ENCODE measurements at regions not wholly inside any gene's neighbourhood (a gene's known extent, or its start where the extent isn't known, plus 50 kb on each side); places are given as distances from the start of the nearest gene placed in this dataset.

- no peak overlapping the region for H3K4me3 ChIP-seq
- intact Hi-C loops (cut with DNase I; ENCODE audit: low total_unique reads), result no loop called here
- no peak for DNase-seq
- H3K36me3 ChIP-seq, result no peaks in the 10 kb centered on the region
- in situ Hi-C loops (cut with MboI; ENCODE audit: low pct_ligation_motif_present in 1 of 4, low pct_unique_long_range_greater_than_20kb in 1 of 4, low sequenced_read_pairs in 3 of 4), result no loop called here
- no peaks in the 10 kb centered on the region for H3K9me3 ChIP-seq
- H3K4me1 ChIP-seq, result no peaks in the 10 kb centered on the region
- no peak overlapping the region for H3K27ac ChIP-seq
- H3K27me3 ChIP-seq, result no peaks in the 10 kb centered on the region
- TF ChIP-seq EP300 (IDR thresholded peaks at IDR 0.05; ENCODE audit: low read depth), result no peak
- no peak for TF ChIP-seq POLR2AphosphoS5 (IDR thresholded peaks at IDR 0.05)
- TF ChIP-seq, protein P1, sequence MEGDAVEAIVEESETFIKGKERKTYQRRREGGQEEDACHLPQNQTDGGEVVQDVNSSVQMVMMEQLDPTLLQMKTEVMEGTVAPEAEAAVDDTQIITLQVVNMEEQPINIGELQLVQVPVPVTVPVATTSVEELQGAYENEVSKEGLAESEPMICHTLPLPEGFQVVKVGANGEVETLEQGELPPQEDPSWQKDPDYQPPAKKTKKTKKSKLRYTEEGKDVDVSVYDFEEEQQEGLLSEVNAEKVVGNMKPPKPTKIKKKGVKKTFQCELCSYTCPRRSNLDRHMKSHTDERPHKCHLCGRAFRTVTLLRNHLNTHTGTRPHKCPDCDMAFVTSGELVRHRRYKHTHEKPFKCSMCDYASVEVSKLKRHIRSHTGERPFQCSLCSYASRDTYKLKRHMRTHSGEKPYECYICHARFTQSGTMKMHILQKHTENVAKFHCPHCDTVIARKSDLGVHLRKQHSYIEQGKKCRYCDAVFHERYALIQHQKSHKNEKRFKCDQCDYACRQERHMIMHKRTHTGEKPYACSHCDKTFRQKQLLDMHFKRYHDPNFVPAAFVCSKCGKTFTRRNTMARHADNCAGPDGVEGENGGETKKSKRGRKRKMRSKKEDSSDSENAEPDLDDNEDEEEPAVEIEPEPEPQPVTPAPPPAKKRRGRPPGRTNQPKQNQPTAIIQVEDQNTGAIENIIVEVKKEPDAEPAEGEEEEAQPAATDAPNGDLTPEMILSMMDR (IDR thresholded peaks at IDR 0.05), result no peak
- no peak for TF ChIP-seq POLR2A (IDR thresholded peaks at IDR 0.05)
These were observed 605.1 kb upstream of the MIR17HG start for GRCh38 chr13:90742381-90742780.

GRCh38 chr13:90746230-90746629 is 601.3 kb upstream of the MIR17HG start:
- Histone ChIP-seq H3K4me3 (no peak overlapping the region), H3K4me1 (no peaks in the 10 kb centered on the region), H3K27me3 (no peaks in the 10 kb centered on the region), H3K27ac (no peak overlapping the region), H3K9me3 (no peaks in the 10 kb centered on the region), H3K36me3 (no peaks in the 10 kb centered on the region)
- DNase-seq, result no peak
- in situ Hi-C loops (cut with MboI; ENCODE audit: low pct_ligation_motif_present in 1 of 4, low pct_unique_long_range_greater_than_20kb in 1 of 4, low sequenced_read_pairs in 3 of 4) (no loop called here), intact Hi-C loops (cut with DNase I; ENCODE audit: low total_unique reads) (no loop called here)
- no peak for TF ChIP-seq POLR2AphosphoS5 (IDR thresholded peaks at IDR 0.05)
- TF ChIP-seq, protein P1 (IDR thresholded peaks at IDR 0.05), result no peak
- TF ChIP-seq EP300 (IDR thresholded peaks at IDR 0.05; ENCODE audit: low read depth), result no peak
- 80 to 88% methylated on average over 2 to 3 of the region's 3 CpGs for WGBS, 2 donors (ENCODE audit: low coverage in 1 of 2)

DNA sequence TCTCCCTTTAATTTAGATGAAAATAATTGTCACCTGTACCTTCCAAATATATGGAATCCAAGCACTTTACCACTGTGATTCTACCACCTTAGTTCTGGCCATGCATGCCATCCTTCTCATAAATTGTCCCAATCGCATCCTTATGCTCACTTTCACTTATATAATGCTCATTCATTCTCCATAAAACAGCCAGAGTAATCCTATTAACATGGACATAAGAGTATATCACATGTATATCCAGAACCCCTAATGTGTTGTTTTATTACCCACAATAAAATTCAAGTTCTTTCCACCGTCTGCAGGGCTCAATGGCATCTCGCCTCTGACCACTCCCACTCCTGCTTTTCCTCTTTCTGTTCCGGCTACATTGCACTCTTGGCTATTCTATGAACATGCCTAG is 597.5 kb upstream of the MIR17HG start:
- Histone ChIP-seq H3K36me3 (no peaks in the 10 kb centered on the region), H3K9me3 (no peaks in the 10 kb centered on the region), H3K27me3 (no peaks in the 10 kb centered on the region), H3K27ac (no peak overlapping the region), H3K4me3 (no peak overlapping the region), H3K4me1 (no peaks in the 10 kb centered on the region)
- 33 to 45% methylated on average over 4 of the region's 4 CpGs for WGBS, 2 donors (ENCODE audit: low coverage in 1 of 2)
- TF ChIP-seq POLR2AphosphoS5 (IDR thresholded peaks at IDR 0.05) (no peak), POLR2A (IDR thresholded peaks at IDR 0.05) (no peak), EP300 (IDR thresholded peaks at IDR 0.05; ENCODE audit: low read depth) (no peak)
- TF ChIP-seq, protein P1 (IDR thresholded peaks at IDR 0.05), result no peak
- no peak for DNase-seq
- intact Hi-C loops (cut with DNase I; ENCODE audit: low total_unique reads), result no loop called here
- in situ Hi-C loops (cut with MboI; ENCODE audit: low pct_ligation_motif_present in 1 of 4, low pct_unique_long_range_greater_than_20kb in 1 of 4, low sequenced_read_pairs in 3 of 4), result no loop called here

DNA sequence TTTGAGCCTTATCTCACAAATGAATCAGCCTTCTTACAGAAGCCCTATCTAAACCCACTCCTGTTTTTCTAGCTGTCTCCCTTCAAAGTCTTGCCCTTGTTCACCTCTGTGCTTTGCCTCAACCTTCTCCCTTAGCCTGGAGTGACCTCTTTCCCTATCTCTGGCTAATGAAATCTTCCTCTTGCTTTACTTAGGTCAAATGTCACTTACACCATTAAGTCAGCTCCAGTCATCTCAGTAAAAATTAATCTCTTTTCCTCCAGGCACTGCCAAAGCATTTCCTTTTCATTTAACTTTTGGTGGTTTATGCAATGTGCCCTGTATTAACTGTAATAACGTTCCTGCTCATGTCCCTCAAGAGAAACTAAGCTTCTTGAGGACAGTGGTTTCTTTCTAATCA is 596.5 kb upstream of the MIR17HG start:
- intact Hi-C loops (cut with DNase I; ENCODE audit: low total_unique reads), result no loop called here

More for the DNA sequence above, 596.5 kb upstream of the MIR17HG start:
- TF ChIP-seq, protein P1 (IDR thresholded peaks at IDR 0.05), result no peak
- TF ChIP-seq POLR2AphosphoS5 (IDR thresholded peaks at IDR 0.05), result no peak
- no peak for TF ChIP-seq POLR2A (IDR thresholded peaks at IDR 0.05)
- TF ChIP-seq EP300 (IDR thresholded peaks at IDR 0.05; ENCODE audit: low read depth), result no peak
- no peaks in the 10 kb centered on the region for H3K36me3 ChIP-seq
- H3K4me3 ChIP-seq, result no peak overlapping the region
- H3K4me1 ChIP-seq, result no peaks in the 10 kb centered on the region
- in situ Hi-C loops (cut with MboI; ENCODE audit: low pct_ligation_motif_present in 1 of 4, low pct_unique_long_range_greater_than_20kb in 1 of 4, low sequenced_read_pairs in 3 of 4), result no loop called here
- no peak for DNase-seq
- WGBS, 2 donors (ENCODE audit: low coverage in 1 of 2), result 35 to 57% methylated on average over 1 of the region's 1 CpG
- no peaks in the 10 kb centered on the region for H3K9me3 ChIP-seq
- H3K27me3 ChIP-seq, result no peaks in the 10 kb centered on the region
- H3K27ac ChIP-seq, result no peak overlapping the region
